GM13976 (cell line): ENCODE measurements at regions not wholly inside any gene's neighbourhood (a gene's known extent, or its start where the extent isn't known, plus 50 kb on each side); places are given as distances from the start of the nearest gene placed in this dataset.

ENCODE experiments used
- DNase-seq: peaks from one replicate; pipeline ENCODE4 v3.0.0; 2012; ENCODE audit warnings: low spot score
- CTCF ChIP-seq: IDR thresholded peaks from 2 replicates; pipeline ENCODE4 v1.5.1; 2012; ENCODE audit warnings: borderline replicate concordance, mild to moderate bottlenecking; ENCODE audit not compliant: insufficient read depth; ENCODE audit errors: extremely low read depth, missing control alignments, control extremely low read depth
- in situ Hi-C: fragments of 300-500 bp; cut with MboI; formaldehyde crosslinking; loops from one replicate; pipeline ENCODE4 v1.12.0; 2022; ENCODE audit warnings: low sequenced_read_pairs, mixed read lengths, inconsistent platforms; ENCODE audit not compliant: unreplicated experiment

- no peak for DNase-seq
- TF ChIP-seq CTCF: no peak
- in situ Hi-C loops: no loop called here
These were observed 346.7 kb upstream of the AKR1E2 start for GRCh38 chr10:4479342-4479741.

- DNase-seq: no peak
These were observed 348.3 kb upstream of the AKR1E2 start for GRCh38 chr10:4477664-4478063.

DNA sequence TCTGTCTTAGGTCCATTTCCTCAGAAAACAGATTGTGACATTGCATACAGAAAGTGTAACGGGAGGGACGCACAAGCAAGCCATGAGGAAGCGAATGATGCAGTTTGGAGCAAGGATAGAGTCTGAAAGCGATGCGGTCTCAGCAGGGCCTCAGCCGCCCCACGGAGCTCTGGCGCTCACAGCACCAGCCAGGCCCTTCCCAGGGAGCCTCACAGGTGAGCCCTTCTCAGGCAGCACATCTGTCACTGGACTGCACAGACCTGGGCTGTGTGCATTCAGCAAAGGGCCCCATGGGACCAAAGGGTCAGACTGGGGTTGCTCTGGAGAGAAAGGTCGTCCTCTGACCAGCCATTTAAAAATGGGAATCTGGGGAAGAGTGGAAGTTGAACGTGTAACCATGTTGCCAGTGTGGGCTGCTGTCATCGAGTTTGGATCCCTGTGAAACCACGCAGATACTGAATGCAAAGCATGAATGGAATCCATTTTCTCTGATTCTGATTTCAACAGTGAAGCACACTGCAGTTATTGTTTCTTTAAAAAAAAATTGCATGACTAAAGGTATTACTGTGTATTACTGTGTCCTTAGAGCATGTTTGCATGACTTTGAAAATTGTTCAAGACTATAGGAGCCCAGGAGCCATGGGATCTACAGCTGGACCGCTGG lies 350.0 kb upstream of the AKR1E2 start:
- in situ Hi-C loops: no loop called here
- no peak for DNase-seq
- no peak for TF ChIP-seq CTCF

More at GRCh38 chr10:4477664-4478063, 348.3 kb upstream of the AKR1E2 start:
- in situ Hi-C loops: no loop called here
- TF ChIP-seq CTCF: no peak

GRCh38 chr10:4474829-4475228 lies 351.2 kb upstream of the AKR1E2 start:
- in situ Hi-C loops: no loop called here
- TF ChIP-seq CTCF: no peak
- no peak for DNase-seq

DNA sequence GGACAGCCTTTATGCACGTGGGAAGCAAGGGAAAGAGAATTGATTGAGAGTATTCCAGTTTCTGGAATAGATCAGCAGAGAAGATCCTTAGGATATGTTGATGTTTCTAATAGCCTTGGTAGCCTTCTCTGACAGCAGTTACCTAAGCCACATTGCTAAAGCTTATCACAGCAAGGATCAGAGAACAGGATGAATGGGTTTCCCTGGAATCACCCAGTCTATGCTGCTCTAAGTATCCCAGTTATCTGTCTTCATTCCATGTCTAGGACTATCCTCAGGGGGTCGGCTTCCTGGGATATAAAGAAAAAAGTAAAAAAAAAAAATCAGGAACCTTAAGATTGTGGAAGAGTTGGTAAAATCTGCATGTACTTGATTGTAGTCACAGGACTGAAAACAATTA lies 352.0 kb upstream of the AKR1E2 start:
- no peak for DNase-seq
- in situ Hi-C loops: no loop called here
- no peak for TF ChIP-seq CTCF

- in situ Hi-C loops: no loop called here
- TF ChIP-seq CTCF: no peak
- DNase-seq: no peak
These were observed 353.7 kb upstream of the AKR1E2 start for GRCh38 chr10:4472190-4472904.
